Panc1 (cell line): ENCODE measurements at regions not wholly inside any gene's neighbourhood (a gene's known extent, or its start where the extent isn't known, plus 50 kb on each side); places are given as distances from the start of the nearest gene placed in this dataset.

Experiments used
- ATAC-seq: fragments of 200-7000 bp; cut with Tn5 transposase; 2 replicates; pipeline ENCODE4 v1.9.1; 2020; ENCODE audit warnings: mild to moderate bottlenecking, moderate library complexity
- BruUV-seq: library from RNA; stranded (reverse); fragments of 400-500 nt; replicated peaks from 2 replicates; lab custom pipeline; 2021; lab: Mats Ljungman, UMichigan
- CTCF ChIA-PET: fragments of 300-600 bp; sonication (Branson Sonifier 250); formaldehyde crosslinking; loops from one replicate; lab custom pipeline; 2022; ENCODE audit warnings: antibody characterized with exemption; lab: Charles Lee
- POLR2A ChIA-PET: fragments of 300-600 bp; sonication (Branson Sonifier 250); formaldehyde crosslinking; loops from one replicate; lab custom pipeline; 2022; ENCODE audit warnings: antibody characterized with exemption; lab: Charles Lee
- DNase-seq: peaks from one replicate; pipeline ENCODE4 v3.0.0-alpha.2; 2010; ENCODE audit warnings: low read depth, low spot score
- H3K27ac ChIP-seq: 2 replicates; pipeline ENCODE4 v1.5.1; 2011; ENCODE audit warnings: mild to moderate bottlenecking, low read length, inconsistent platforms
- H3K27me3 ChIP-seq: fragments of 200-500 bp; sonication (Bioruptor generic); 2 replicates; pipeline ENCODE4 v1.6.0; 2014; ENCODE audit warnings: low read length, inconsistent platforms; ENCODE audit not compliant: control insufficient read depth, insufficient read depth
- H3K36me3 ChIP-seq: fragments of 200-500 bp; sonication (Bioruptor generic); 2 replicates; pipeline ENCODE4 v1.5.1; 2014; ENCODE audit warnings: inconsistent platforms, mild to moderate bottlenecking, low read length, moderate library complexity; ENCODE audit not compliant: control insufficient read depth, insufficient read depth
- H3K4me1 ChIP-seq: 2 replicates; pipeline ENCODE4 v1.5.1; 2011; ENCODE audit warnings: inconsistent platforms, mild to moderate bottlenecking, low read length, moderate library complexity; ENCODE audit not compliant: control insufficient read depth, insufficient read depth
- H3K4me3 ChIP-seq, 2 experiments: 2 replicates each; pipeline ENCODE4 v1.5.1; 2011 to 2012; ENCODE audit warnings: low read depth in 2 of 2, low read length in 2 of 2, mild to moderate bottlenecking in 2 of 2, inconsistent platforms in 1 of 2, moderate library complexity in 1 of 2
- H3K9me3 ChIP-seq: fragments of 200-500 bp; sonication (Bioruptor generic); 2 replicates; pipeline ENCODE4 v1.5.1; 2014; ENCODE audit warnings: low read depth, mild to moderate bottlenecking, inconsistent platforms, low read length, moderate library complexity; ENCODE audit not compliant: control insufficient read depth, insufficient read depth
- CTCF ChIP-seq: fragments of 450-650 bp; IDR thresholded peaks from 2 replicates; pipeline ENCODE4 v1.5.1; 2017; ENCODE audit warnings: mild to moderate bottlenecking
- POLR2AphosphoS5 ChIP-seq: IDR thresholded peaks from 2 replicates; pipeline ENCODE4 v1.6.1; 2012; ENCODE audit warnings: mild to moderate bottlenecking, low read depth, low read length, moderate library complexity
- REST ChIP-seq, 2 experiments: IDR thresholded peaks; 2 replicates each; pipeline ENCODE4 v1.6.1; 2011 to 2012; ENCODE audit warnings: low read depth in 2 of 2, control low read depth in 1 of 2, low read length in 1 of 2, mild to moderate bottlenecking in 1 of 2, moderate library complexity in 1 of 2; ENCODE audit not compliant: insufficient read depth in 1 of 2
- SIN3A ChIP-seq: IDR thresholded peaks from 2 replicates; pipeline ENCODE4 v1.6.1; 2012; ENCODE audit warnings: low read depth, mild to moderate bottlenecking, low read length, moderate library complexity, borderline replicate concordance; ENCODE audit not compliant: insufficient read depth
- TCF7L2 ChIP-seq: IDR thresholded peaks from 2 replicates; pipeline ENCODE4 v1.6.1; 2011; ENCODE audit warnings: mild to moderate bottlenecking, low read depth, low read length, inconsistent platforms
- in situ Hi-C: cut with HindIII; loops from 2 replicates; pipeline ENCODE4 v1.10.0; 2016; ENCODE audit warnings: low sequenced_read_pairs, low pct_unique_long_range_greater_than_20kb
- intact Hi-C: fragments of 100-400 bp; cut with micrococcal nuclease; formaldehyde crosslinking; loops from one replicate; pipeline ENCODE4 v1.10.0; 2022; ENCODE audit not compliant: unreplicated experiment

GRCh38 chr5:168085261-168086031, 206.0 kb upstream of the WWC1 start:
- Histone ChIP-seq H3K4me3 (no peak overlapping the region), H3K27me3 (0 out of 2 replicates have a peak, but pooled peaks cover 4% of the 10 kb centered on the region), H3K4me1 (no peaks in the 10 kb centered on the region; the same call in 1 of the 2 replicates), H3K36me3 (no peaks in the 10 kb centered on the region), H3K27ac (no peak overlapping the region), H3K9me3 (no peaks in the 10 kb centered on the region)
- DNase-seq = no peak
- POLR2A ChIA-PET = interaction anchor here (0.5 kb wide), 1 partner anchor 455 kb away, joined by 4 read pairs; no protein-coding TSS in a partner anchor
- peak; percentile 48; the same call in 1 of the 2 replicates for ATAC-seq
- in situ Hi-C loops (no loop called here), intact Hi-C loops (no loop called here)
- no peak for TF ChIP-seq SIN3A
- no peak for TF ChIP-seq POLR2AphosphoS5
- CTCF ChIA-PET = no interaction called here
- BruUV-seq = no TSS peak

- DNase-seq (no peak), ATAC-seq (peak; percentile 83)
- in situ Hi-C loops = no loop called here
- CTCF ChIA-PET = no interaction called here
- Histone ChIP-seq H3K27ac (no peak overlapping the region), H3K4me3 (no peak overlapping the region), H3K27me3 (0 out of 2 replicates have a peak, but pooled peaks cover 4% of the 10 kb centered on the region), H3K4me1 (no peaks in the 10 kb centered on the region; the same call in 1 of the 2 replicates), H3K36me3 (no peaks in the 10 kb centered on the region), H3K9me3 (no peaks in the 10 kb centered on the region)
- no TSS peak for BruUV-seq
- POLR2A ChIA-PET = no interaction called here
- intact Hi-C loops = no loop called here
- TF ChIP-seq CTCF (no peak), POLR2AphosphoS5 (no peak), TCF7L2 (no peak), REST (IDR thresholded peaks at IDR 0.05; ENCODE audit: insufficient read depth in 1 of 2, low read depth in 2 of 2, low read length in 1 of 2) (no peak)
Measured at GRCh38 chr5:168086104-168086610, 205.3 kb upstream of the WWC1 start.

GRCh38 chr5:168086746-168087145, 204.7 kb upstream of the WWC1 start:
- H3K9me3 ChIP-seq = no peaks in the 10 kb centered on the region
- in situ Hi-C loops = no loop called here
- ATAC-seq = peak; percentile 37; the same call in 1 of the 2 replicates

More at GRCh38 chr5:168086746-168087145, 204.7 kb upstream of the WWC1 start:
- no peak for TF ChIP-seq POLR2AphosphoS5
- TF ChIP-seq TCF7L2 = no peak
- no peak for TF ChIP-seq SIN3A
- no peak for TF ChIP-seq REST (IDR thresholded peaks at IDR 0.05; ENCODE audit: insufficient read depth in 1 of 2, low read depth in 2 of 2, low read length in 1 of 2)
- TF ChIP-seq CTCF = no peak
- H3K27me3 ChIP-seq = 0 out of 2 replicates have a peak, but pooled peaks cover 4% of the 10 kb centered on the region
- no TSS peak for BruUV-seq
- no peaks in the 10 kb centered on the region for H3K36me3 ChIP-seq
- ChIA-PET CTCF (no interaction called here), POLR2A (no interaction called here)
- DNase-seq = no peak
- H3K4me1 ChIP-seq = no peaks in the 10 kb centered on the region; the same call in 1 of the 2 replicates
- no peak overlapping the region for H3K27ac ChIP-seq
- intact Hi-C loops = no loop called here
- H3K4me3 ChIP-seq = no peak overlapping the region
